GM12873 (cell line): ENCODE measurements at regions not wholly inside any gene's neighbourhood (a gene's known extent, or its start where the extent isn't known, plus 50 kb on each side); places are given as distances from the start of the nearest gene placed in this dataset.

Experiments used
- TF ChIP-seq, protein P1 (sequence below): IDR thresholded peaks from 2 replicates; pipeline ENCODE4 v1.5.1; 2012; ENCODE audit warnings: low read depth, mild to moderate bottlenecking, moderate library complexity, low read length, control low read depth; ENCODE audit not compliant: insufficient read depth; ENCODE audit errors: missing control alignments

DNA sequence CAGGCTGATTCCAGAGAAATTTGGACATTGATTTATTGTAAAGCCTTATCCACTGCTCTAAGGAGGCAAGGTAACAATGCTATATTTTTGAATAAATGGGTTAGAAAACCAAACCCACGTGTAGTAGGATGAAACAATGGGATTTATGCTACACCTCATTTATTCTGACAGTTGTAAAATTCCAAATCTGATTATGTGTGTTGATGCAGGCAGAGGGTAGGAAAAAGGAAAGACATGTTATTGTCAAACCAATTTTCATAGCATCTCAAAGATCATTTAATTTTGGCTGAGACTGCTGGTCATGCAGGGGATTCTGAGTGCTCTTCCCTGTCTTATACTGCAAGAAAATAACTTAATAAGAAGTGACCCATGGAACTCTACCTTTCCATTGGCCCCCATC, 1219.9 kb upstream of the SORCS1 start:
- TF ChIP-seq, protein P1, sequence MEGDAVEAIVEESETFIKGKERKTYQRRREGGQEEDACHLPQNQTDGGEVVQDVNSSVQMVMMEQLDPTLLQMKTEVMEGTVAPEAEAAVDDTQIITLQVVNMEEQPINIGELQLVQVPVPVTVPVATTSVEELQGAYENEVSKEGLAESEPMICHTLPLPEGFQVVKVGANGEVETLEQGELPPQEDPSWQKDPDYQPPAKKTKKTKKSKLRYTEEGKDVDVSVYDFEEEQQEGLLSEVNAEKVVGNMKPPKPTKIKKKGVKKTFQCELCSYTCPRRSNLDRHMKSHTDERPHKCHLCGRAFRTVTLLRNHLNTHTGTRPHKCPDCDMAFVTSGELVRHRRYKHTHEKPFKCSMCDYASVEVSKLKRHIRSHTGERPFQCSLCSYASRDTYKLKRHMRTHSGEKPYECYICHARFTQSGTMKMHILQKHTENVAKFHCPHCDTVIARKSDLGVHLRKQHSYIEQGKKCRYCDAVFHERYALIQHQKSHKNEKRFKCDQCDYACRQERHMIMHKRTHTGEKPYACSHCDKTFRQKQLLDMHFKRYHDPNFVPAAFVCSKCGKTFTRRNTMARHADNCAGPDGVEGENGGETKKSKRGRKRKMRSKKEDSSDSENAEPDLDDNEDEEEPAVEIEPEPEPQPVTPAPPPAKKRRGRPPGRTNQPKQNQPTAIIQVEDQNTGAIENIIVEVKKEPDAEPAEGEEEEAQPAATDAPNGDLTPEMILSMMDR, result no peak

DNA sequence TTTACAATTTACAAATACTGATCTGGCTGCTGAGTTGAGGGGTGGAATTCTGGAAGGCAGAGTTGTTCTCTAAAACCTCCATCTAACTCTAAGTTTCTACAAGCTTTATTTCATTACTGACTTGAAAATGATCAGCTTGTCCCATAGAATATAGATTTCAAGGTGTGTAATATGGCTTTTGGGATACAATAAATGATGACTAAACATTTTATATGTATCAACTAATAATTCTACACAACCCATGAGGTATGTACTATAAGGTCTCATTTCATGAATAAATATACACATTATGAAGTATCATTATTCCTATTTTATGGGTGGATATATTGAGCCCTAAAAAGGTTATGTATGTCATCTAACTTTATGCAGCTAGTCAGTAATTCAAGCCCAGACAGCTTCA, 1214.3 kb upstream of the SORCS1 start:
- TF ChIP-seq, protein P1, result no peak

DNA sequence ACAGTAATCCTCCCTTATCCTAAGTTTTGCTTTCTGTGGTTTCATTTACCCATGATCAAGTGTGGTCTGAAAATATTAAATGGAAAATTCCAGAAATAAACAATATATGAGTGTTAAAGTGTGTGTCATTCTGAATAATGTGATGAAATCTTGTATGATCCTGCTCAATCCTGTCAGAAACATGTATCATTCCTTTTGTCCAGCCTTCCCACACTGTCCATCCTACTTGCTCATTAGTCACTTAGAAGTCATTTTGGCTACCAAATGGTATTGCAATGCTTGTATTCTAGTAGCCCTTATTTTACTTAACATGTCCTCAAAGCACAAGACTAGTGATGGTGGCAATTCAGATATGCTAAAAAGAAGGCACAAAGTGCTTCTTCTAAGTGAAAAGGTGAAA, 1211.2 kb upstream of the SORCS1 start:
- TF ChIP-seq, protein P1, result no peak

DNA sequence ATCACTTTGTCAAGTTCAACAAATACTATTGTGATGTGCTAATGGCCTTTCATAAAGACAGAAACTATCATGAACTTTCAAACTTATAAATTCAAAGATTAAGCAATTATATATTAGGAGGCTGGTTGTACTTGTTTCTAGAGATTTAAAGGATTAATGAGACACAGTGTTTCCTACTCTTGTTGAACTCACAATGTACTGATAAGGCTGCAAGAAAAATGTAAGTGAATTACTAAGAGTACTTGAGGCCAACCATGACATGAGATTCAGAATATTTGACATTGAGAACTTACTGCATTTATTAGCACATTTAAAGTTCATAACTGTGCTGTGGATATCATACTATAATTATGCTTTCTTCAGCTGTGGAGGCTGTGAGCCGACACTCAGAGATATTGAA, 1210.5 kb upstream of the SORCS1 start:
- TF ChIP-seq, protein P1, result no peak

DNA sequence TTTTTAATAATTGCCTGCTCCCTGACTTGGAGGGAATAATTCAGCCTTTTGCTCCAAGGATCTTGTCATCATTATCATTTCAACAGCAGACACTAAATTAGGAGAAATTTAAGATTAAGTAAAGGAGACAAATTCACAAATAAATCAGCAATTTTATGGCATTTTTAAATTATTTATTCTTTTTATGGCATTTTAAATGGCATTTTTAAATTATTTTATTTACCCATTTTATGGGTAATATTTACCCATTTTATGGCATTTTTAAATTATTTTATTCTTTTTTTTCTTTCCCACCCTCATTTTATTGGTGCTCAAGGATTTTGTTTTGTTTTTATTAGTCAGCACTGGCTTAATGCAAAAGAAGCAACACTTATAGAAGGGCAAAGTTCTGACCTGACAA, 1201.0 kb upstream of the SORCS1 start:
- TF ChIP-seq, protein P1, result no peak

DNA sequence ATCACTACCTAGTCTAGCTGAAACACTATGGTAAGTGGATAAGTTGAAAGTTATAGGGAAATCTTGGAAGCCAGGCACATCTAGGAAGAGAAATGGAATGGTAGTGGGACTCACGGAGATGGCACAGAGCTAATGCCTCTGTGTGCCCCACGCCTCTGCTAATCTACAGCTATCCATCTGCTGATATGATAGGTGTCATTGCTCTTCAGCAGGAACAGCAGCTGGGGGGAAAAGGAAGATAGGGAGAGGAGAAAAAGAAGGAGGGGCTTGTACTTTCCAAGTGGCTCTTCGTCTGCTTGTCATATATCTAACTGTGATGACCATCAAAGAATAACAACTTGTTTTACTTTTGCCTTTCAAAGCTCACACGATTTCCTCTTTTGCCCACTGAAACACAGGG, 1199.1 kb upstream of the SORCS1 start:
- TF ChIP-seq, protein P1, result no peak

DNA sequence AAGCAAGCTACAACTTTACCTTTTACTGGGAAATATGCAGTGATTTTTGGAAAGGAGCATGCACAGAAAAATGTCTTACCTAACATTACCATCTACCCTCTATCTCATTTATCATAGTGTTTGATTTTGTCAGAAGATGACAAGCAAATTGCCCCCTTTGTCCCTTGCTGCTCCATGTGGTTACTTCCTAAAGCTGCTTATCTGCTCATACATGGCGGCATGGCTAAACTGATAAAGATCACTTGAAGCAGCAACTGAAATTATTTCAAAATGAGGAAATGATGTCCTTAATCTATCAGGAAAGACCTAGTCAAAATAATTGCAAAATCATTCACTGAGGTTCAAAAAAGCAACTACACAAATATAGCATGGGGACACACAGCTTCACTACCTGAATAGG, 1198.5 kb upstream of the SORCS1 start:
- TF ChIP-seq, protein P1, result no peak
